ENCODE measurements at regions not wholly inside any gene's neighbourhood (a gene's known extent, or its start where the extent isn't known, plus 50 kb on each side); places are given as distances from the start of the nearest gene placed in this dataset.

DNA sequence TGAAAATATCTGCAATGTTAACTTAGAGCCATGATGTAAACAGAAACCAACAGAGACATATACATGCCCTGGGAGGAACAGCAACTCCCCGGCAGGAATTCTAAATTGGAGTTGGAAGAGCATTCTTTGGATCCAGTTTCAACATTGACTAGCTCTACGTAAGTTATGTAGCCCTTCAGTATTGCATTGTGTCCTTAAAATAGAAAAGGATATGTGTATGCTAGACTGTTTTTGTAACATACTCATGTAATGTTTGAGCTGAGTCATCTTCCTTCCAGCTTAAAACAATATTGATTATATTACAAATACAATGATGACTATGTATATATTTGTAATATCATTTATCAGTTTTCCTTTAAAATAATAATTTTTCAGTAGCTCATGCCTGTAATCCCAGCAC, 1422.2 kb upstream of the PCDH20 start:
- no peak for TF ChIP-seq POLR2A (IDR thresholded peaks at IDR 0.05)
- TF ChIP-seq, protein P1, sequence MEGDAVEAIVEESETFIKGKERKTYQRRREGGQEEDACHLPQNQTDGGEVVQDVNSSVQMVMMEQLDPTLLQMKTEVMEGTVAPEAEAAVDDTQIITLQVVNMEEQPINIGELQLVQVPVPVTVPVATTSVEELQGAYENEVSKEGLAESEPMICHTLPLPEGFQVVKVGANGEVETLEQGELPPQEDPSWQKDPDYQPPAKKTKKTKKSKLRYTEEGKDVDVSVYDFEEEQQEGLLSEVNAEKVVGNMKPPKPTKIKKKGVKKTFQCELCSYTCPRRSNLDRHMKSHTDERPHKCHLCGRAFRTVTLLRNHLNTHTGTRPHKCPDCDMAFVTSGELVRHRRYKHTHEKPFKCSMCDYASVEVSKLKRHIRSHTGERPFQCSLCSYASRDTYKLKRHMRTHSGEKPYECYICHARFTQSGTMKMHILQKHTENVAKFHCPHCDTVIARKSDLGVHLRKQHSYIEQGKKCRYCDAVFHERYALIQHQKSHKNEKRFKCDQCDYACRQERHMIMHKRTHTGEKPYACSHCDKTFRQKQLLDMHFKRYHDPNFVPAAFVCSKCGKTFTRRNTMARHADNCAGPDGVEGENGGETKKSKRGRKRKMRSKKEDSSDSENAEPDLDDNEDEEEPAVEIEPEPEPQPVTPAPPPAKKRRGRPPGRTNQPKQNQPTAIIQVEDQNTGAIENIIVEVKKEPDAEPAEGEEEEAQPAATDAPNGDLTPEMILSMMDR (IDR thresholded peaks at IDR 0.05), result no peak

Data from suprapubic skin (tissue), 3 donors.